ENCODE measurements at regions not wholly inside any gene's neighbourhood (a gene's known extent, or its start where the extent isn't known, plus 50 kb on each side); places are given as distances from the start of the nearest gene placed in this dataset.

- Histone ChIP-seq H3K9ac (ENCODE audit: insufficient read length, low read depth) (no peak overlapping the region), H3K4me3 (ENCODE audit: insufficient read length, low read depth) (no peak overlapping the region), H3K4me1 (ENCODE audit: insufficient read depth, insufficient read length) (no peaks in the 10 kb centered on the region), H3K9me3 (ENCODE audit: insufficient read depth, low read length) (no peaks in the 10 kb centered on the region), H3K27me3 (ENCODE audit: insufficient read depth, insufficient read length) (no peaks in the 10 kb centered on the region), H3K36me3 (ENCODE audit: insufficient read depth, insufficient read length, low read length) (no peaks in the 10 kb centered on the region)
- DNase-seq (ENCODE audit: low read depth, low spot score): no peak
- no peak for TF ChIP-seq SUZ12 (IDR thresholded peaks at IDR 0.05; ENCODE audit: extremely low read depth, insufficient read depth, insufficient read length)
- TF ChIP-seq YY1 (IDR thresholded peaks at IDR 0.05; ENCODE audit: insufficient read depth, insufficient read length): no peak
- TF ChIP-seq ZNF274 (IDR thresholded peaks at IDR 0.05; ENCODE audit: low read depth, low read length): no peak
Measured at GRCh38 chr4:14575919-14576318, 426.4 kb upstream of the CPEB2 start.

- H3K36me3 ChIP-seq (ENCODE audit: insufficient read depth, insufficient read length, low read length): no peaks in the 10 kb centered on the region
- no peaks in the 10 kb centered on the region for H3K4me1 ChIP-seq (ENCODE audit: insufficient read depth, insufficient read length)
- H3K9ac ChIP-seq (ENCODE audit: insufficient read length, low read depth): no peak overlapping the region
- no peak overlapping the region for H3K4me3 ChIP-seq (ENCODE audit: insufficient read length, low read depth)
- H3K9me3 ChIP-seq (ENCODE audit: insufficient read depth, low read length): no peaks in the 10 kb centered on the region
- no peaks in the 10 kb centered on the region for H3K27me3 ChIP-seq (ENCODE audit: insufficient read depth, insufficient read length)
- TF ChIP-seq YY1 (IDR thresholded peaks at IDR 0.05; ENCODE audit: insufficient read depth, insufficient read length) (no peak), SUZ12 (IDR thresholded peaks at IDR 0.05; ENCODE audit: extremely low read depth, insufficient read depth, insufficient read length) (no peak), ZNF274 (IDR thresholded peaks at IDR 0.05; ENCODE audit: low read depth, low read length) (no peak)
- no peak for DNase-seq (ENCODE audit: low read depth, low spot score)
Measured at GRCh38 chr4:14580061-14580460, 422.2 kb upstream of the CPEB2 start.

- DNase-seq (ENCODE audit: low read depth, low spot score): no peak
- Histone ChIP-seq H3K36me3 (ENCODE audit: insufficient read depth, insufficient read length, low read length) (no peaks in the 10 kb centered on the region), H3K4me3 (ENCODE audit: insufficient read length, low read depth) (no peak overlapping the region), H3K27me3 (ENCODE audit: insufficient read depth, insufficient read length) (no peaks in the 10 kb centered on the region), H3K4me1 (ENCODE audit: insufficient read depth, insufficient read length) (no peaks in the 10 kb centered on the region), H3K9ac (ENCODE audit: insufficient read length, low read depth) (no peak overlapping the region), H3K9me3 (ENCODE audit: insufficient read depth, low read length) (no peaks in the 10 kb centered on the region)
- TF ChIP-seq YY1 (IDR thresholded peaks at IDR 0.05; ENCODE audit: insufficient read depth, insufficient read length): no peak
- TF ChIP-seq ZNF274 (IDR thresholded peaks at IDR 0.05; ENCODE audit: low read depth, low read length): no peak
- TF ChIP-seq SUZ12 (IDR thresholded peaks at IDR 0.05; ENCODE audit: extremely low read depth, insufficient read depth, insufficient read length): no peak
Measured at GRCh38 chr4:14581741-14582140, 420.5 kb upstream of the CPEB2 start.

- Histone ChIP-seq H3K9me3 (ENCODE audit: insufficient read depth, low read length) (no peaks in the 10 kb centered on the region), H3K27me3 (ENCODE audit: insufficient read depth, insufficient read length) (no peaks in the 10 kb centered on the region), H3K9ac (ENCODE audit: insufficient read length, low read depth) (no peak overlapping the region), H3K36me3 (ENCODE audit: insufficient read depth, insufficient read length, low read length) (no peaks in the 10 kb centered on the region), H3K4me1 (ENCODE audit: insufficient read depth, insufficient read length) (no peaks in the 10 kb centered on the region), H3K4me3 (ENCODE audit: insufficient read length, low read depth) (no peak overlapping the region)
- TF ChIP-seq YY1 (IDR thresholded peaks at IDR 0.05; ENCODE audit: insufficient read depth, insufficient read length): no peak
- no peak for TF ChIP-seq ZNF274 (IDR thresholded peaks at IDR 0.05; ENCODE audit: low read depth, low read length)
- DNase-seq (ENCODE audit: low read depth, low spot score): no peak
Measured at GRCh38 chr4:14582677-14583076, 419.6 kb upstream of the CPEB2 start.

- DNase-seq (ENCODE audit: low read depth, low spot score): no peak
- H3K4me3 ChIP-seq (ENCODE audit: insufficient read length, low read depth): no peak overlapping the region
- no peak overlapping the region for H3K9ac ChIP-seq (ENCODE audit: insufficient read length, low read depth)
- TF ChIP-seq ZNF274 (IDR thresholded peaks at IDR 0.05; ENCODE audit: low read depth, low read length) (no peak), YY1 (IDR thresholded peaks at IDR 0.05; ENCODE audit: insufficient read depth, insufficient read length) (no peak), SUZ12 (IDR thresholded peaks at IDR 0.05; ENCODE audit: extremely low read depth, insufficient read depth, insufficient read length) (no peak)
- no peaks in the 10 kb centered on the region for H3K4me1 ChIP-seq (ENCODE audit: insufficient read depth, insufficient read length)
- H3K36me3 ChIP-seq (ENCODE audit: insufficient read depth, insufficient read length, low read length): no peaks in the 10 kb centered on the region
- H3K9me3 ChIP-seq (ENCODE audit: insufficient read depth, low read length): no peaks in the 10 kb centered on the region
- no peaks in the 10 kb centered on the region for H3K27me3 ChIP-seq (ENCODE audit: insufficient read depth, insufficient read length)
Measured at GRCh38 chr4:14583331-14583730, 418.9 kb upstream of the CPEB2 start.

DNA sequence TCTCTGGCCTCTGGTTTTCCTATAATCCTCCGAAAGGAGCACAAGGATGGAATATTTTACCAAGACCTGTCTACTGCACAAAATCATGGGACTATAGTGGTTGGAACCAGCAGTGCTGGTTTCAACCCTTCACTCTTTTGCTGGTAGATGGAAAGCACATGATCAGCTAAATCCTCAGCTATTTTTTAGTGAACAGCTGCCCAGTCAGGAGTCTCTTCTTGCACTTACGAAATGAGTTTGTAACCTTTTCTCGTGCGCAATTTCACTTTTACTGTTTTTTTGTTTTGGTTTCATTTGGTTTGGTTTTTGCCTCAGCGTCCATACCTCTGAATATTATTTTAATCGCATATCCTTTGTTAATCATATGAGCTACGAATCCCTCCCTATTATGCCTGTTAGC lies 418.5 kb upstream of the CPEB2 start:
- no peaks in the 10 kb centered on the region for H3K27me3 ChIP-seq (ENCODE audit: insufficient read depth, insufficient read length)
- no peaks in the 10 kb centered on the region for H3K9me3 ChIP-seq (ENCODE audit: insufficient read depth, low read length)
- TF ChIP-seq YY1 (IDR thresholded peaks at IDR 0.05; ENCODE audit: insufficient read depth, insufficient read length): no peak
- TF ChIP-seq ZNF274 (IDR thresholded peaks at IDR 0.05; ENCODE audit: low read depth, low read length): no peak
- no peak for TF ChIP-seq SUZ12 (IDR thresholded peaks at IDR 0.05; ENCODE audit: extremely low read depth, insufficient read depth, insufficient read length)
- no peaks in the 10 kb centered on the region for H3K4me1 ChIP-seq (ENCODE audit: insufficient read depth, insufficient read length)
- H3K36me3 ChIP-seq (ENCODE audit: insufficient read depth, insufficient read length, low read length): no peaks in the 10 kb centered on the region
- no peak overlapping the region for H3K9ac ChIP-seq (ENCODE audit: insufficient read length, low read depth)
- no peak overlapping the region for H3K4me3 ChIP-seq (ENCODE audit: insufficient read length, low read depth)
- no peak for DNase-seq (ENCODE audit: low read depth, low spot score)

GRCh38 chr4:14592950-14593349 lies 409.3 kb upstream of the CPEB2 start:
- H3K4me3 ChIP-seq (ENCODE audit: insufficient read length, low read depth): no peak overlapping the region
- H3K9ac ChIP-seq (ENCODE audit: insufficient read length, low read depth): no peak overlapping the region
- DNase-seq (ENCODE audit: low read depth, low spot score): no peak
- no peaks in the 10 kb centered on the region for H3K9me3 ChIP-seq (ENCODE audit: insufficient read depth, low read length)
- no peaks in the 10 kb centered on the region for H3K27me3 ChIP-seq (ENCODE audit: insufficient read depth, insufficient read length)
- no peaks in the 10 kb centered on the region for H3K36me3 ChIP-seq (ENCODE audit: insufficient read depth, insufficient read length, low read length)
- H3K4me1 ChIP-seq (ENCODE audit: insufficient read depth, insufficient read length): no peaks in the 10 kb centered on the region
- no peak for TF ChIP-seq YY1 (IDR thresholded peaks at IDR 0.05; ENCODE audit: insufficient read depth, insufficient read length)
- no peak for TF ChIP-seq ZNF274 (IDR thresholded peaks at IDR 0.05; ENCODE audit: low read depth, low read length)
- TF ChIP-seq SUZ12 (IDR thresholded peaks at IDR 0.05; ENCODE audit: extremely low read depth, insufficient read depth, insufficient read length): no peak

- no peak for TF ChIP-seq YY1 (IDR thresholded peaks at IDR 0.05; ENCODE audit: insufficient read depth, insufficient read length)
- no peak for TF ChIP-seq SUZ12 (IDR thresholded peaks at IDR 0.05; ENCODE audit: extremely low read depth, insufficient read depth, insufficient read length)
- TF ChIP-seq ZNF274 (IDR thresholded peaks at IDR 0.05; ENCODE audit: low read depth, low read length): no peak
- Histone ChIP-seq H3K36me3 (ENCODE audit: insufficient read depth, insufficient read length, low read length) (no peaks in the 10 kb centered on the region), H3K4me3 (ENCODE audit: insufficient read length, low read depth) (no peak overlapping the region), H3K9me3 (ENCODE audit: insufficient read depth, low read length) (0 out of 2 replicates have a peak, but pooled peaks cover 10% of the 10 kb centered on the region), H3K4me1 (ENCODE audit: insufficient read depth, insufficient read length) (no peaks in the 10 kb centered on the region), H3K9ac (ENCODE audit: insufficient read length, low read depth) (no peak overlapping the region), H3K27me3 (ENCODE audit: insufficient read depth, insufficient read length) (no peaks in the 10 kb centered on the region)
- DNase-seq (ENCODE audit: low read depth, low spot score): no peak
Measured at GRCh38 chr4:14596028-14596427, 406.3 kb upstream of the CPEB2 start.

Measured in NT2/D1 (cell line).